Liver (tissue), 8 donors: ENCODE measurements at regions not wholly inside any gene's neighbourhood (a gene's known extent, or its start where the extent isn't known, plus 50 kb on each side); places are given as distances from the start of the nearest gene placed in this dataset.

Experiments used
- DNase-seq: peaks from one replicate; pipeline ENCODE4 v3.0.0-alpha.2; 2017; ENCODE audit warnings: low spot score
- H3K27ac ChIP-seq, 2 donors: one replicate each; pipeline ENCODE4 v1.7.0; 2013; ENCODE audit warnings: inconsistent platforms in 2 of 2, low read length in 2 of 2, control low read depth in 1 of 2, low read depth in 1 of 2, mild to moderate bottlenecking in 1 of 2
- H3K27me3 ChIP-seq, 4 donors: one replicate each; pipeline versions ENCODE4 v1.6.1 to v1.7.0; 2013; ENCODE audit warnings: low read length in 3 of 4, inconsistent platforms in 1 of 4, mild to moderate bottlenecking in 1 of 4, moderate library complexity in 1 of 4; ENCODE audit not compliant: control insufficient read depth in 4 of 4, insufficient read depth in 4 of 4
- H3K36me3 ChIP-seq, 4 donors: one replicate each; pipeline versions ENCODE4 v1.6.1 to v1.7.0; 2013; ENCODE audit warnings: low read length in 3 of 4, mild to moderate bottlenecking in 3 of 4, low read depth in 1 of 4, moderate library complexity in 1 of 4; ENCODE audit not compliant: control insufficient read depth in 4 of 4, insufficient read depth in 3 of 4
- H3K4me1 ChIP-seq, 4 donors: one replicate each; pipeline versions ENCODE4 v1.6.1 to v1.7.0; 2013; ENCODE audit warnings: low read length in 3 of 4, mild to moderate bottlenecking in 3 of 4, moderate library complexity in 1 of 4; ENCODE audit not compliant: control insufficient read depth in 4 of 4, insufficient read depth in 4 of 4
- H3K4me3 ChIP-seq, 3 donors: one replicate each; pipeline versions ENCODE4 v1.6.1 to v1.7.0; 2013; ENCODE audit warnings: low read length in 3 of 3, control low read depth in 1 of 3, low read depth in 1 of 3, mild to moderate bottlenecking in 1 of 3
- H3K9ac ChIP-seq, 2 donors: one replicate each; pipeline ENCODE4 v1.7.0; 2013; ENCODE audit warnings: low read length in 2 of 2, mild to moderate bottlenecking in 2 of 2, moderate library complexity in 2 of 2, control low read depth in 1 of 2, low read depth in 1 of 2
- H3K9me3 ChIP-seq, 4 donors: one replicate each; pipeline versions ENCODE4 v1.6.1 to v1.7.0; 2013; ENCODE audit warnings: low read length in 3 of 4; ENCODE audit not compliant: control insufficient read depth in 4 of 4
- CTCF ChIP-seq: fragments of 150-350 bp; IDR thresholded peaks from 2 replicates; pipeline ENCODE4 v1.5.1; 2017; ENCODE audit warnings: improper control_type of control experiment, low read depth, low read length; ENCODE audit not compliant: missing input control
- EGR1 ChIP-seq, 2 donors: IDR thresholded peaks; 2 replicates each; pipeline ENCODE4 v1.6.1; 2016 to 2018; ENCODE audit warnings: antibody characterized with exemption in 2 of 2, low read depth in 2 of 2
- FOXA1 ChIP-seq: IDR thresholded peaks from 2 replicates; pipeline ENCODE4 v1.6.1; 2016; ENCODE audit warnings: antibody characterized with exemption
- FOXA2 ChIP-seq: IDR thresholded peaks from 2 replicates; pipeline ENCODE4 v1.6.1; 2016; ENCODE audit warnings: antibody characterized with exemption
- GABPA ChIP-seq, 2 donors: IDR thresholded peaks in 1 of 2; conservative IDR thresholded peaks in 1 of 2; 2 replicates each; pipeline ENCODE4 v1.6.1; 2016; ENCODE audit warnings: antibody characterized with exemption in 2 of 2, mild to moderate bottlenecking in 1 of 2, moderate library complexity in 1 of 2
- HNF4A ChIP-seq, 2 donors: conservative IDR thresholded peaks; 2 replicates each; pipeline ENCODE4 v1.6.1; 2016; ENCODE audit warnings: antibody characterized with exemption in 2 of 2, mild to moderate bottlenecking in 2 of 2
- HNF4G ChIP-seq: IDR thresholded peaks from 2 replicates; pipeline ENCODE4 v1.6.1; 2016; ENCODE audit warnings: antibody characterized with exemption
- JUND ChIP-seq, 2 donors: IDR thresholded peaks; 2 replicates each; pipeline ENCODE4 v1.6.1; 2016; ENCODE audit warnings: antibody characterized with exemption in 2 of 2
- NR2F2 ChIP-seq: IDR thresholded peaks from 2 replicates; pipeline ENCODE4 v1.6.1; 2016; ENCODE audit warnings: antibody characterized with exemption
- RAD21 ChIP-seq, 2 donors: IDR thresholded peaks; 2 replicates each; pipeline ENCODE4 v1.6.1; 2016; ENCODE audit warnings: antibody characterized with exemption in 2 of 2, mild to moderate bottlenecking in 2 of 2
- RXRA ChIP-seq, 2 donors: IDR thresholded peaks; 2 replicates each; pipeline ENCODE4 v1.6.1; 2017 to 2018; ENCODE audit warnings: antibody characterized with exemption in 2 of 2, mild to moderate bottlenecking in 1 of 2
- SP1 ChIP-seq: IDR thresholded peaks from 2 replicates; pipeline ENCODE4 v1.6.1; 2018; ENCODE audit warnings: antibody characterized with exemption, mild to moderate bottlenecking
- TAF1 ChIP-seq: conservative IDR thresholded peaks from 2 replicates; pipeline ENCODE4 v1.6.1; 2016; ENCODE audit warnings: antibody characterized with exemption, mild to moderate bottlenecking
- YY1 ChIP-seq: IDR thresholded peaks from 2 replicates; pipeline ENCODE4 v1.6.1; 2016; ENCODE audit warnings: antibody characterized with exemption, mild to moderate bottlenecking
- ZBTB33 ChIP-seq: IDR thresholded peaks from 2 replicates; pipeline ENCODE4 v1.6.1; 2016; ENCODE audit warnings: antibody characterized with exemption
- WGBS: extraction: QIAGEN DNeasy Blood & Tissue Kit; methylation state at CpG from one replicate; pipeline ENCODE4 v1.1.7; 2013; 5-methylcytosine and 5-hydroxymethylcytosine counted together
- TF ChIP-seq, protein P1 (sequence below): IDR thresholded peaks from 2 replicates; pipeline ENCODE4 v1.6.1; 2016; ENCODE audit warnings: antibody characterized with exemption
- TF ChIP-seq, protein P2 (sequence below): IDR thresholded peaks from 2 replicates; pipeline ENCODE4 v1.6.1; 2016; ENCODE audit warnings: antibody characterized with exemption, mild to moderate bottlenecking
- TF ChIP-seq, protein P3 (sequence below): IDR thresholded peaks from 2 replicates; pipeline ENCODE4 v1.6.1; 2016; ENCODE audit warnings: antibody characterized with exemption
- donor health status: healthy.
- donor health status: healthy.
- donor health status: healthy.
- donor health status: healthy.
- donor health status: healthy.

DNA sequence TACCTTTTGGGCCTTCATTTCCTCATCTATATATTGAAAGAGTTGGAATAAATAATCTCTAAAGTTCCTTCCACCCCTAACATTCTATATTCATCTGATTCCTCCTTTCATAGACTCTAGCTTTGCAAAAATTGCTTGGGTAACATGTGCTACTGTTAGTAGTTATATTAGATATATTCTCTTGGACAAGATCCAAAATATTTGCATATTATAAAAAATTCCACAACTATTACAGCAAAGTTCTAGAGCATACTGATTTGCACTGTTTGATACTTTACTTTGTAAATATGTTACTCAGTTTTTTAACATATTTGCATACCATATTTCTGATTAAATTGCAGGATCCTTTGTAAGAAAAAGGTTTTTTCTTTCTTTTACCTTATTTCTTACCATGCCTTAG, 95.9 kb upstream of the UBE2E2 start:
- DNase-seq, result no peak

GRCh38 chr3:23108451-23109057, 94.6 kb upstream of the UBE2E2 start:
- Histone ChIP-seq H3K9ac (no peak overlapping the region), H3K27ac (no peak overlapping the region), H3K4me1 (no peaks in the 10 kb centered on the region), H3K27me3 (no peaks in the 10 kb centered on the region), H3K9me3 (peaks cover 0 to 2% (median under 1%) of the 10 kb centered on the region in 4 donors), H3K36me3 (no peaks in the 10 kb centered on the region), H3K4me3 (no peak overlapping the region)
- TF ChIP-seq RAD21 (IDR thresholded peaks at IDR 0.05) (no peak), JUND (IDR thresholded peaks at IDR 0.05) (no peak), YY1 (no peak), CTCF (no peak), HNF4G (no peak), ZBTB33 (no peak), GABPA (IDR thresholded peaks at IDR 0.05 in 1 of 2, conservative IDR thresholded peaks at IDR 0.05 in 1 of 2) (no peak), HNF4A (conservative IDR thresholded peaks at IDR 0.05) (no peak), FOXA2 (no peak), FOXA1 (no peak), TAF1 (no peak), EGR1 (IDR thresholded peaks at IDR 0.05; ENCODE audit: low read depth in 2 of 2) (no peak), SP1 (no peak), NR2F2 (no peak), RXRA (IDR thresholded peaks at IDR 0.05) (no peak)
- TF ChIP-seq, protein P1, sequence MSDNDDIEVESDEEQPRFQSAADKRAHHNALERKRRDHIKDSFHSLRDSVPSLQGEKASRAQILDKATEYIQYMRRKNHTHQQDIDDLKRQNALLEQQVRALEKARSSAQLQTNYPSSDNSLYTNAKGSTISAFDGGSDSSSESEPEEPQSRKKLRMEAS, result no peak
- TF ChIP-seq, protein P2, sequence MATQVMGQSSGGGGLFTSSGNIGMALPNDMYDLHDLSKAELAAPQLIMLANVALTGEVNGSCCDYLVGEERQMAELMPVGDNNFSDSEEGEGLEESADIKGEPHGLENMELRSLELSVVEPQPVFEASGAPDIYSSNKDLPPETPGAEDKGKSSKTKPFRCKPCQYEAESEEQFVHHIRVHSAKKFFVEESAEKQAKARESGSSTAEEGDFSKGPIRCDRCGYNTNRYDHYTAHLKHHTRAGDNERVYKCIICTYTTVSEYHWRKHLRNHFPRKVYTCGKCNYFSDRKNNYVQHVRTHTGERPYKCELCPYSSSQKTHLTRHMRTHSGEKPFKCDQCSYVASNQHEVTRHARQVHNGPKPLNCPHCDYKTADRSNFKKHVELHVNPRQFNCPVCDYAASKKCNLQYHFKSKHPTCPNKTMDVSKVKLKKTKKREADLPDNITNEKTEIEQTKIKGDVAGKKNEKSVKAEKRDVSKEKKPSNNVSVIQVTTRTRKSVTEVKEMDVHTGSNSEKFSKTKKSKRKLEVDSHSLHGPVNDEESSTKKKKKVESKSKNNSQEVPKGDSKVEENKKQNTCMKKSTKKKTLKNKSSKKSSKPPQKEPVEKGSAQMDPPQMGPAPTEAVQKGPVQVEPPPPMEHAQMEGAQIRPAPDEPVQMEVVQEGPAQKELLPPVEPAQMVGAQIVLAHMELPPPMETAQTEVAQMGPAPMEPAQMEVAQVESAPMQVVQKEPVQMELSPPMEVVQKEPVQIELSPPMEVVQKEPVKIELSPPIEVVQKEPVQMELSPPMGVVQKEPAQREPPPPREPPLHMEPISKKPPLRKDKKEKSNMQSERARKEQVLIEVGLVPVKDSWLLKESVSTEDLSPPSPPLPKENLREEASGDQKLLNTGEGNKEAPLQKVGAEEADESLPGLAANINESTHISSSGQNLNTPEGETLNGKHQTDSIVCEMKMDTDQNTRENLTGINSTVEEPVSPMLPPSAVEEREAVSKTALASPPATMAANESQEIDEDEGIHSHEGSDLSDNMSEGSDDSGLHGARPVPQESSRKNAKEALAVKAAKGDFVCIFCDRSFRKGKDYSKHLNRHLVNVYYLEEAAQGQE, result no peak
- TF ChIP-seq, protein P3, sequence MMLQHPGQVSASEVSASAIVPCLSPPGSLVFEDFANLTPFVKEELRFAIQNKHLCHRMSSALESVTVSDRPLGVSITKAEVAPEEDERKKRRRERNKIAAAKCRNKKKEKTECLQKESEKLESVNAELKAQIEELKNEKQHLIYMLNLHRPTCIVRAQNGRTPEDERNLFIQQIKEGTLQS, result no peak
- 58% methylated on average over 3 of the region's 3 CpGs for WGBS
- no peak for DNase-seq

More for the DNA sequence above, 95.9 kb upstream of the UBE2E2 start:
- Histone ChIP-seq H3K27me3 (no peaks in the 10 kb centered on the region), H3K9me3 (peaks cover 0 to 2% (median under 1%) of the 10 kb centered on the region in 4 donors), H3K36me3 (no peaks in the 10 kb centered on the region), H3K27ac (no peak overlapping the region), H3K9ac (no peak overlapping the region), H3K4me1 (no peaks in the 10 kb centered on the region), H3K4me3 (no peak overlapping the region)
- no peak for TF ChIP-seq FOXA1
- no peak for TF ChIP-seq ZBTB33
- TF ChIP-seq, protein P1, result no peak
- no peak for TF ChIP-seq RAD21 (IDR thresholded peaks at IDR 0.05)
